H9 (cell line): ENCODE measurements at regions not wholly inside any gene's neighbourhood (a gene's known extent, or its start where the extent isn't known, plus 50 kb on each side); places are given as distances from the start of the nearest gene placed in this dataset.

Experiments
- DNase-seq: peaks from one replicate; pipeline ENCODE4 v3.0.0-alpha.2; 2017
- H2AFZ ChIP-seq: one replicate; pipeline ENCODE4 v1.6.1; 2013; ENCODE audit warnings: mild to moderate bottlenecking, low read length, control low read depth, moderate library complexity
- H2AK5ac ChIP-seq: 2 replicates; pipeline ENCODE4 v1.6.1; 2013; ENCODE audit warnings: low read length, control low read depth, mixed read lengths; ENCODE audit not compliant: insufficient read length
- H2BK120ac ChIP-seq: one replicate; pipeline ENCODE4 v1.6.1; 2013; ENCODE audit warnings: low read depth, mild to moderate bottlenecking, low read length, control low read depth, inconsistent platforms; ENCODE audit not compliant: poor library complexity, severe bottlenecking
- H2BK12ac ChIP-seq: 2 replicates; pipeline ENCODE4 v1.6.1; 2013; ENCODE audit warnings: low read length, control low read depth, mixed read lengths, low read depth; ENCODE audit not compliant: insufficient read length
- H2BK15ac ChIP-seq: 2 replicates; pipeline ENCODE4 v1.6.1; 2013; ENCODE audit warnings: low read depth, low read length, control low read depth
- H2BK20ac ChIP-seq: one replicate; pipeline ENCODE4 v1.6.1; 2013; ENCODE audit warnings: low read depth, mild to moderate bottlenecking, low read length, control low read depth, inconsistent platforms; ENCODE audit not compliant: poor library complexity, severe bottlenecking
- H2BK5ac ChIP-seq: 2 replicates; pipeline ENCODE4 v1.6.1; 2013; ENCODE audit warnings: low read length, control low read depth, mixed read lengths; ENCODE audit not compliant: insufficient read length
- H3K14ac ChIP-seq: 2 replicates; pipeline ENCODE4 v1.6.1; 2013; ENCODE audit warnings: low read length, control low read depth; ENCODE audit not compliant: insufficient read depth
- H3K18ac ChIP-seq: 2 replicates; pipeline ENCODE4 v1.6.1; 2013; ENCODE audit warnings: low read depth, mild to moderate bottlenecking, mixed read lengths, low read length, control low read depth; ENCODE audit not compliant: insufficient read length
- H3K23ac ChIP-seq: 2 replicates; pipeline ENCODE4 v1.6.1; 2013; ENCODE audit warnings: low read length, control low read depth, mixed read lengths, low read depth; ENCODE audit not compliant: insufficient read length
- H3K23me2 ChIP-seq: 2 replicates; pipeline ENCODE4 v1.6.1; 2013; ENCODE audit warnings: low read depth, mild to moderate bottlenecking, mixed read lengths, low read length, control low read depth; ENCODE audit not compliant: insufficient read length, poor library complexity, severe bottlenecking
- H3K27ac ChIP-seq: 2 replicates; pipeline ENCODE4 v1.5.1; 2013; ENCODE audit warnings: low read length, control low read depth, mixed read lengths, low read depth; ENCODE audit not compliant: insufficient read length
- H3K27me3 ChIP-seq: 2 replicates; pipeline ENCODE4 v1.6.1; 2013; ENCODE audit warnings: low read length, control low read depth, inconsistent platforms; ENCODE audit not compliant: insufficient read depth
- H3K4ac ChIP-seq: 2 replicates; pipeline ENCODE4 v1.6.1; 2013; ENCODE audit warnings: low read depth, mild to moderate bottlenecking, control low read depth, inconsistent platforms, low read length, moderate library complexity
- H3K4me1 ChIP-seq: 2 replicates; pipeline ENCODE4 v1.6.1; 2013; ENCODE audit warnings: low read length, control low read depth, inconsistent platforms; ENCODE audit not compliant: insufficient read depth
- H3K4me2 ChIP-seq: 2 replicates; pipeline ENCODE4 v1.6.1; 2013; ENCODE audit warnings: low read length, control low read depth, mixed read lengths; ENCODE audit not compliant: insufficient read length, insufficient read depth
- H3K56ac ChIP-seq: 2 replicates; pipeline ENCODE4 v1.6.1; 2013; ENCODE audit warnings: low read depth, mild to moderate bottlenecking, mixed read lengths, low read length, control low read depth; ENCODE audit not compliant: insufficient read length
- H3K79me1 ChIP-seq: 2 replicates; pipeline ENCODE4 v1.6.1; 2013; ENCODE audit warnings: low read depth, mild to moderate bottlenecking, moderate library complexity, low read length, control low read depth, inconsistent platforms; ENCODE audit not compliant: insufficient read depth, poor library complexity, severe bottlenecking
- H3K79me2 ChIP-seq: 2 replicates; pipeline ENCODE4 v1.6.1; 2013; ENCODE audit warnings: low read length, control low read depth, inconsistent platforms; ENCODE audit not compliant: insufficient read depth
- H3K9ac ChIP-seq: 2 replicates; pipeline ENCODE4 v1.6.1; 2013; ENCODE audit warnings: low read length, control low read depth, mixed read lengths; ENCODE audit not compliant: insufficient read length; ENCODE audit errors: extremely low read depth
- H3K9me3 ChIP-seq: one replicate; pipeline ENCODE4 v1.6.1; 2013; ENCODE audit warnings: low read depth, low read length, inconsistent platforms; ENCODE audit not compliant: control insufficient read depth
- H3T11ph ChIP-seq: one replicate; pipeline ENCODE4 v1.6.1; 2013; ENCODE audit warnings: mild to moderate bottlenecking, low read length, control low read depth, inconsistent platforms
- H4K20me1 ChIP-seq: one replicate; pipeline ENCODE4 v1.6.1; 2013; ENCODE audit not compliant: control insufficient read depth, insufficient read length, insufficient read depth
- H4K5ac ChIP-seq: 2 replicates; pipeline ENCODE4 v1.6.1; 2013; ENCODE audit warnings: low read depth, mild to moderate bottlenecking, mixed read lengths, low read length, control low read depth; ENCODE audit not compliant: insufficient read length
- H4K8ac ChIP-seq: replicated peaks from 2 replicates; pipeline ENCODE4 v1.6.1; 2013; ENCODE audit warnings: low read length, control low read depth, mixed read lengths, low read depth; ENCODE audit not compliant: insufficient read length
- H4K91ac ChIP-seq: 2 replicates; pipeline ENCODE4 v1.6.1; 2013; ENCODE audit warnings: low read depth, mild to moderate bottlenecking, moderate library complexity, mixed read lengths, low read length, control low read depth; ENCODE audit not compliant: insufficient read length
- H3K27ac Mint-ChIP-seq, 3 experiments: 2 replicates in 2 of 3; 3 replicates in 1 of 3; pipeline ENCODE4 v1.8.0; 2020 to 2021; ENCODE audit warnings: mixed read lengths in 3 of 3, mild to moderate bottlenecking in 1 of 3, moderate library complexity in 1 of 3
- H3K27me3 Mint-ChIP-seq: 2 replicates; pipeline ENCODE4 v1.8.0; 2021; ENCODE audit warnings: low read depth, mild to moderate bottlenecking, moderate library complexity, mixed read lengths
- H3K36me3 Mint-ChIP-seq, 3 experiments: 2 replicates in 2 of 3; 3 replicates in 1 of 3; pipeline ENCODE4 v1.8.0; 2020 to 2021; ENCODE audit warnings: low read depth in 3 of 3, mixed read lengths in 3 of 3; ENCODE audit not compliant: insufficient read depth in 1 of 3
- H3K4me1 Mint-ChIP-seq, 2 experiments: 2 replicates each; pipeline ENCODE4 v1.8.0; 2020; ENCODE audit warnings: mixed read lengths in 2 of 2
- H3K4me3 Mint-ChIP-seq, 2 experiments: 2 replicates in 1 of 2; 3 replicates in 1 of 2; pipeline ENCODE4 v1.8.0; 2020 to 2021; ENCODE audit warnings: mild to moderate bottlenecking in 2 of 2, mixed read lengths in 2 of 2, moderate library complexity in 1 of 2
- H3K9me3 Mint-ChIP-seq, 2 experiments: 2 replicates in 1 of 2; 3 replicates in 1 of 2; pipeline ENCODE4 v1.8.0; 2020; ENCODE audit warnings: mild to moderate bottlenecking in 2 of 2, mixed read lengths in 2 of 2, moderate library complexity in 1 of 2
- CTCF ChIP-seq: fragments of 200-600 bp; sonication (generic); conservative IDR thresholded peaks from 3 replicates; pipeline ENCODE4 v1.8.0; 2021; ENCODE audit warnings: antibody characterized with exemption, mild to moderate bottlenecking
- WGBS: extraction: QIAGEN DNeasy Blood & Tissue Kit; methylation state at CpG from one replicate; pipeline ENCODE4 v1.1.7; 2013; ENCODE audit warnings: missing lambda C conversion rate, low lambda C conversion rate, mixed read lengths; ENCODE audit not compliant: insufficient read length; ENCODE audit errors: extremely low coverage; 5-methylcytosine and 5-hydroxymethylcytosine counted together

- no peaks in the 10 kb centered on the region for H3K4me1 ChIP-seq
- peaks cover 2 to 7% of the 10 kb centered on the region in 2 experiments; a peak in 1 of 4 replicates for H3K4me1 Mint-ChIP-seq
- TF ChIP-seq CTCF = no peak
Measured at GRCh38 chr19:32291876-32292275, 53.5 kb upstream of the ZNF507 start.

More at GRCh38 chr19:32291876-32292275, 53.5 kb upstream of the ZNF507 start:
- Histone ChIP-seq H3K18ac (no peak overlapping the region), H3K27ac (no peak overlapping the region), H3K14ac (no peak overlapping the region), H4K20me1 (no peaks in the 10 kb centered on the region), H3K9me3 (no peaks in the 10 kb centered on the region), H3K23me2 (no peaks in the 10 kb centered on the region), H2BK20ac (no peak overlapping the region), H3K4me2 (no peak overlapping the region), H3K79me2 (no peaks in the 10 kb centered on the region), H3K79me1 (no peaks in the 10 kb centered on the region), H4K91ac (no peak overlapping the region), H4K5ac (no peak overlapping the region), H2BK12ac (no peak overlapping the region), H3K27me3 (no peaks in the 10 kb centered on the region), H2BK5ac (no peak overlapping the region), H2AK5ac (no peak overlapping the region), H3K23ac (no peak overlapping the region), H4K8ac (no peak overlapping the region), H3K4ac (no peak overlapping the region), H2BK120ac (no peak overlapping the region), H2BK15ac (no peak overlapping the region), H3K56ac (no peak overlapping the region), H3T11ph (no peak overlapping the region), H2AFZ (no peak overlapping the region), H3K9ac (no peak overlapping the region)
- H3K9me3 Mint-ChIP-seq = no peaks in the 10 kb centered on the region
- no peaks in the 10 kb centered on the region; the same call in 1 of the 2 replicates for H3K27me3 Mint-ChIP-seq
- H3K4me3 Mint-ChIP-seq = no peak overlapping the region
- no peaks in the 10 kb centered on the region for H3K36me3 Mint-ChIP-seq
- no peak overlapping the region for H3K27ac Mint-ChIP-seq
- no peak for DNase-seq
- no CpG with 5 or more reads among the region's 6 CpGs for WGBS
